WERI-Rb-1 (cell line): ENCODE measurements at regions not wholly inside any gene's neighbourhood (a gene's known extent, or its start where the extent isn't known, plus 50 kb on each side); places are given as distances from the start of the nearest gene placed in this dataset.

Experiments used
- DNase-seq: peaks from one replicate; pipeline ENCODE4 v3.0.0-alpha.2; 2020
- H3K27ac ChIP-seq: fragments of 250-450 bp; sonication (Bioruptor Pico); 2 replicates; pipeline ENCODE4 v1.5.1; 2020; ENCODE audit warnings: mild to moderate bottlenecking, moderate library complexity
- H3K27me3 ChIP-seq: fragments of 250-450 bp; sonication (Bioruptor Pico); 2 replicates; pipeline ENCODE4 v1.5.1; 2021; ENCODE audit warnings: mild to moderate bottlenecking, low read depth, moderate library complexity; ENCODE audit not compliant: insufficient read depth, severe bottlenecking
- H3K36me3 ChIP-seq: fragments of 250-450 bp; sonication (Bioruptor Pico); 2 replicates; pipeline ENCODE4 v1.5.1; 2020; ENCODE audit warnings: mild to moderate bottlenecking, moderate library complexity
- H3K4me3 ChIP-seq: 2 replicates; pipeline ENCODE4 v1.5.1; 2011; ENCODE audit warnings: low read depth, mild to moderate bottlenecking, control low read depth, low read length
- H3K9me3 ChIP-seq: fragments of 250-450 bp; sonication (Bioruptor Pico); 2 replicates; pipeline ENCODE4 v1.5.1; 2021; ENCODE audit warnings: mild to moderate bottlenecking, moderate library complexity; ENCODE audit not compliant: severe bottlenecking
- CTCF ChIP-seq: IDR thresholded peaks from 2 replicates; pipeline ENCODE4 v1.5.1; 2011; ENCODE audit warnings: low read depth, mild to moderate bottlenecking, control low read depth, inconsistent platforms, low read length

- Histone ChIP-seq H3K27ac (no peak overlapping the region), H3K36me3 (no peaks in the 10 kb centered on the region), H3K9me3 (no peaks in the 10 kb centered on the region), H3K4me3 (no peak overlapping the region), H3K27me3 (no peaks in the 10 kb centered on the region)
- no peak for DNase-seq
- TF ChIP-seq CTCF = no peak
These were observed 609.4 kb downstream of the OLFM4 start for GRCh38 chr13:53638040-53638439.

- Histone ChIP-seq H3K4me3 (no peak overlapping the region), H3K9me3 (no peaks in the 10 kb centered on the region), H3K27me3 (no peaks in the 10 kb centered on the region), H3K36me3 (no peaks in the 10 kb centered on the region), H3K27ac (no peak overlapping the region)
- no peak for DNase-seq
- no peak for TF ChIP-seq CTCF
These were observed 613.7 kb downstream of the OLFM4 start for GRCh38 chr13:53642306-53642705.

GRCh38 chr13:53648673-53649072, 620.1 kb downstream of the OLFM4 start:
- H3K4me3 ChIP-seq = no peak overlapping the region
- no peak overlapping the region for H3K27ac ChIP-seq
- DNase-seq = no peak
- no peaks in the 10 kb centered on the region for H3K9me3 ChIP-seq
- no peaks in the 10 kb centered on the region for H3K27me3 ChIP-seq
- no peaks in the 10 kb centered on the region for H3K36me3 ChIP-seq
- TF ChIP-seq CTCF = no peak

- Histone ChIP-seq H3K27me3 (no peaks in the 10 kb centered on the region), H3K4me3 (no peak overlapping the region), H3K9me3 (no peaks in the 10 kb centered on the region), H3K27ac (no peak overlapping the region), H3K36me3 (no peaks in the 10 kb centered on the region)
- DNase-seq = no peak
- no peak for TF ChIP-seq CTCF
These were observed 643.4 kb downstream of the OLFM4 start for GRCh38 chr13:53672005-53672404.

- H3K36me3 ChIP-seq = no peaks in the 10 kb centered on the region
- no peak for DNase-seq
- no peak overlapping the region for H3K4me3 ChIP-seq
- H3K27ac ChIP-seq = no peak overlapping the region
- TF ChIP-seq CTCF = no peak
- no peaks in the 10 kb centered on the region for H3K9me3 ChIP-seq
- H3K27me3 ChIP-seq = no peaks in the 10 kb centered on the region
These were observed 654.5 kb downstream of the OLFM4 start for GRCh38 chr13:53683146-53683545.

- Histone ChIP-seq H3K9me3 (no peaks in the 10 kb centered on the region), H3K36me3 (no peaks in the 10 kb centered on the region), H3K27me3 (no peaks in the 10 kb centered on the region), H3K27ac (no peak overlapping the region), H3K4me3 (no peak overlapping the region)
- no peak for TF ChIP-seq CTCF
- DNase-seq = no peak
These were observed 655.0 kb downstream of the OLFM4 start for GRCh38 chr13:53683608-53684007.
